ENCODE measurements at regions not wholly inside any gene's neighbourhood (a gene's known extent, or its start where the extent isn't known, plus 50 kb on each side); places are given as distances from the start of the nearest gene placed in this dataset.

GRCh38 chr20:57043669-57044268, 222.7 kb downstream of the BMP7 start:
- no peak overlapping the region for H3K27ac ChIP-seq
- no peak overlapping the region for H3K9ac ChIP-seq
- no peaks in the 10 kb centered on the region for H3K79me2 ChIP-seq (ENCODE audit: low read depth)
- H2AFZ ChIP-seq (replicated peaks) = no peak overlapping the region
- H3K4me2 ChIP-seq = no peak overlapping the region
- H3F3A ChIP-seq (ENCODE audit: low read depth) = no peaks in the 10 kb centered on the region
- no peak for TF ChIP-seq CTCF (IDR thresholded peaks at IDR 0.05)
- TF ChIP-seq EZH2phosphoT487 (IDR thresholded peaks at IDR 0.05) = no peak
- no peak for TF ChIP-seq EZH2 (IDR thresholded peaks at IDR 0.05)
- H3K9me3 Mint-ChIP-seq = no peaks in the 10 kb centered on the region
- no peaks in the 10 kb centered on the region for H4K20me1 ChIP-seq (ENCODE audit: low read depth)
- H3K27me3 ChIP-seq = no peaks in the 10 kb centered on the region
- H3K27me3 Mint-ChIP-seq (ENCODE audit: insufficient read depth, low read depth) = peaks cover 10% of the 10 kb centered on the region
- H3K4me3 Mint-ChIP-seq = no peak overlapping the region
- H3K27ac Mint-ChIP-seq = no peak overlapping the region
- DNase-seq (ENCODE audit: low spot score) = no peak
- no peaks in the 10 kb centered on the region for H3K36me3 Mint-ChIP-seq
- no peaks in the 10 kb centered on the region for H3K4me1 ChIP-seq
- H3K9me3 ChIP-seq (ENCODE audit: low read depth) = no peaks in the 10 kb centered on the region
- peaks cover 6% of the 10 kb centered on the region for H3K4me1 Mint-ChIP-seq
- H3K4me3 ChIP-seq = no peak overlapping the region
- H3K36me3 ChIP-seq = no peaks in the 10 kb centered on the region

DNA sequence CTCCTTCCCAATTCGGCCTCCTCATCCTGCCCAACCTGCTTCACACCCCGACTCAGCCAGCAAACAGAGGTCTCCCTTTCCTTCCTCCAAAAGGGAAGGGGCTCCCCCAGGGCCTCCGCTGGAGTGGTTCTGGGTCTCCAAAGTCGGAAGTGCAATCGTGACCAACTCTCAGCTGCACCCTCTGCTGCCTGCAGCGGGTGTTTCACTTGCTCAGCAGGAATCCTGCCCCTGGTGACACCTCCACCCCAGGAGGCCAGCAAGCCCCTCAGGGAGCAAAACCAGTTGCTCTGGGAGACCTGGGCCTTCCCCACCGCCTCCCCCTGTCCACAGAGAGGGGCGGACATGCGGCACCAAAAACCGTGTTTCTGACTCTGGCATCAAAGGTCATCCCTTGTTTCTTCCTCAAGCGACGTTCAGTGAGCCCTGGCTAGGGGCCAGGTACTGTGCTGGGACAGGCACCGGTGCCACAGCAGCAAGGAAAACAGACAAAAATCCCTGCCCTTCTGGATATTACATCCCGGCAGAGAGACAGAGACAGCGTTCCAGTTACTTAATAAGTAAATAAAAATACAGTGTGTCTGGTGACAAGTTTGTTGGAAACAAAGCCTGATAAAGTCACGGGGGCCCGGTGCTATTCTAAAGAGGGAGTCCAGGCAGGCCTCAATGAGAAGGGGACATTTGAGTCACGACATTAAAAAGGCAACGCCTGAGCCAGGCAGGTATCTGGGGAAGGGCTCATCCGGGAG, 219.0 kb downstream of the BMP7 start:
- peaks cover 6% of the 10 kb centered on the region for H3K4me1 Mint-ChIP-seq
- H3K27ac Mint-ChIP-seq = no peak overlapping the region

GRCh38 chr20:57048027-57048869, 218.2 kb downstream of the BMP7 start:
- no peaks in the 10 kb centered on the region for H4K20me1 ChIP-seq (ENCODE audit: low read depth)
- no peak overlapping the region for H3K27ac ChIP-seq
- Mint-ChIP-seq H3K27me3 (ENCODE audit: insufficient read depth, low read depth) (peaks cover 9% of the 10 kb centered on the region), H3K36me3 (no peaks in the 10 kb centered on the region), H3K4me3 (no peak overlapping the region), H3K9me3 (no peaks in the 10 kb centered on the region), H3K4me1 (peaks cover 6% of the 10 kb centered on the region), H3K27ac (no peak overlapping the region)
- no peak overlapping the region for H3K4me3 ChIP-seq
- TF ChIP-seq EZH2phosphoT487 (IDR thresholded peaks at IDR 0.05) (no peak), EZH2 (IDR thresholded peaks at IDR 0.05) (no peak), CTCF (IDR thresholded peaks at IDR 0.05) (peak; percentile 85)
- no peak overlapping the region for H3K9ac ChIP-seq
- no peaks in the 10 kb centered on the region for H3K9me3 ChIP-seq (ENCODE audit: low read depth)
- no peaks in the 10 kb centered on the region for H3K36me3 ChIP-seq
- H3K79me2 ChIP-seq (ENCODE audit: low read depth) = no peaks in the 10 kb centered on the region
- H3K4me1 ChIP-seq = no peaks in the 10 kb centered on the region
- peak; percentile 80 for DNase-seq (ENCODE audit: low spot score)
- H3F3A ChIP-seq (ENCODE audit: low read depth) = no peaks in the 10 kb centered on the region
- no peak overlapping the region for H2AFZ ChIP-seq (replicated peaks)
- H3K4me2 ChIP-seq = no peak overlapping the region
- H3K27me3 ChIP-seq = peaks cover 6% of the 10 kb centered on the region

More for the DNA sequence above, 219.0 kb downstream of the BMP7 start:
- H3F3A ChIP-seq (ENCODE audit: low read depth) = no peaks in the 10 kb centered on the region
- H3K27me3 Mint-ChIP-seq (ENCODE audit: insufficient read depth, low read depth) = peaks cover 8% of the 10 kb centered on the region
- no peak overlapping the region for H3K4me3 ChIP-seq
- H2AFZ ChIP-seq (replicated peaks) = no peak overlapping the region
- no peaks in the 10 kb centered on the region for H3K36me3 Mint-ChIP-seq
- no peaks in the 10 kb centered on the region for H3K9me3 ChIP-seq (ENCODE audit: low read depth)
- TF ChIP-seq CTCF (IDR thresholded peaks at IDR 0.05) = peak; percentile 6
- no peak for TF ChIP-seq EZH2 (IDR thresholded peaks at IDR 0.05)
- TF ChIP-seq EZH2phosphoT487 (IDR thresholded peaks at IDR 0.05) = no peak
- H3K4me1 ChIP-seq = no peaks in the 10 kb centered on the region
- no peaks in the 10 kb centered on the region for H3K27me3 ChIP-seq
- no peak overlapping the region for H3K4me2 ChIP-seq
- H3K79me2 ChIP-seq (ENCODE audit: low read depth) = no peaks in the 10 kb centered on the region
- no peak overlapping the region for H3K27ac ChIP-seq
- no peak overlapping the region for H3K9ac ChIP-seq
- no peaks in the 10 kb centered on the region for H4K20me1 ChIP-seq (ENCODE audit: low read depth)
- DNase-seq (ENCODE audit: low spot score) = no peak
- no peaks in the 10 kb centered on the region for H3K36me3 ChIP-seq
- H3K9me3 Mint-ChIP-seq = no peaks in the 10 kb centered on the region
- no peak overlapping the region for H3K4me3 Mint-ChIP-seq
